T-helper 17 cell (primary cell): ENCODE measurements at regions not wholly inside any gene's neighbourhood (a gene's known extent, or its start where the extent isn't known, plus 50 kb on each side); places are given as distances from the start of the nearest gene placed in this dataset.

Experiments
- ATAC-seq: fragments of 150-1000 bp; cut with Tn5 transposase; 2 replicates; pipeline ENCODE4 v1.10.0; 2021; ENCODE audit warnings: mild to moderate bottlenecking, moderate library complexity
- DNase-seq, 3 donors: peaks; one replicate each; pipeline versions ENCODE4 v3.0.0 to v3.0.0-alpha.2; 2020 to 2021
- H3K9me3 ChIP-seq: one replicate; pipeline ENCODE4 v1.7.0; 2013; ENCODE audit warnings: low read length, mild to moderate bottlenecking; ENCODE audit not compliant: control insufficient read depth, poor library complexity, severe bottlenecking
- H3K27ac Mint-ChIP-seq: one replicate; pipeline ENCODE4 v1.8.0; 2022; ENCODE audit warnings: mild to moderate bottlenecking, moderate library complexity, mixed read lengths
- H3K27me3 Mint-ChIP-seq: one replicate; pipeline ENCODE4 v1.8.0; 2022; ENCODE audit warnings: mixed read lengths
- H3K36me3 Mint-ChIP-seq: one replicate; pipeline ENCODE4 v1.8.0; 2022; ENCODE audit warnings: low read depth, mixed read lengths
- H3K4me1 Mint-ChIP-seq: one replicate; pipeline ENCODE4 v1.8.0; 2022; ENCODE audit warnings: mild to moderate bottlenecking, mixed read lengths
- H3K4me3 Mint-ChIP-seq: one replicate; pipeline ENCODE4 v1.8.0; 2022; ENCODE audit warnings: mild to moderate bottlenecking, moderate library complexity, mixed read lengths

- H3K27ac Mint-ChIP-seq: no peak overlapping the region
- peaks cover 5% of the 10 kb centered on the region for H3K36me3 Mint-ChIP-seq
- peaks cover 5% of the 10 kb centered on the region for H3K4me1 Mint-ChIP-seq
- H3K4me3 Mint-ChIP-seq: no peak overlapping the region
- no peak for DNase-seq
- no peaks in the 10 kb centered on the region for H3K9me3 ChIP-seq
- ATAC-seq: no peak
- H3K27me3 Mint-ChIP-seq: peaks cover 27% of the 10 kb centered on the region
Observed at GRCh38 chr2:200761266-200761665, 50.4 kb upstream of the BZW1 start.
